Right forelimb (tissue), 1 donor: ENCODE measurements at regions not wholly inside any gene's neighbourhood (a gene's known extent, or its start where the extent isn't known, plus 50 kb on each side); places are given as distances from the start of the nearest gene placed in this dataset.

Experiments
- DNase-seq: peaks from one replicate; pipeline ENCODE4 v3.0.0-alpha.2; 2018

- DNase-seq = no peak
These were observed 167.2 kb downstream of the CAPZA3 start for GRCh38 chr12:18905134-18905533.

GRCh38 chr12:18906395-18906794, 168.5 kb downstream of the CAPZA3 start:
- no peak for DNase-seq

GRCh38 chr12:18907127-18907526, 169.2 kb downstream of the CAPZA3 start:
- DNase-seq = no peak

GRCh38 chr12:18907728-18908127, 169.8 kb downstream of the CAPZA3 start:
- DNase-seq = no peak

- peak; percentile 50 for DNase-seq
These were observed 170.3 kb downstream of the CAPZA3 start for GRCh38 chr12:18908191-18908590.

- DNase-seq = no peak
These were observed 182.1 kb downstream of the CAPZA3 start for GRCh38 chr12:18919871-18920511.

- DNase-seq = no peak
These were observed 184.9 kb downstream of the CAPZA3 start for GRCh38 chr12:18922851-18923250.

- no peak for DNase-seq
These were observed 185.8 kb downstream of the CAPZA3 start for GRCh38 chr12:18923721-18924120.

GRCh38 chr12:18926188-18926587, 188.3 kb downstream of the CAPZA3 start:
- DNase-seq = no peak

- no peak for DNase-seq
These were observed 194.3 kb downstream of the CAPZA3 start for GRCh38 chr12:18932211-18932610.

GRCh38 chr12:18932715-18933114, 194.8 kb downstream of the CAPZA3 start:
- DNase-seq = no peak

- no peak for DNase-seq
These were observed 194.1 kb upstream of the PLEKHA5 start for GRCh38 chr12:18935371-18935965.

GRCh38 chr12:18939051-18939450, 190.5 kb upstream of the PLEKHA5 start:
- no peak for DNase-seq

- DNase-seq = no peak
These were observed 186.9 kb upstream of the PLEKHA5 start for GRCh38 chr12:18942669-18943068.

GRCh38 chr12:18943200-18943599, 186.3 kb upstream of the PLEKHA5 start:
- no peak for DNase-seq

GRCh38 chr12:18946106-18946505, 183.4 kb upstream of the PLEKHA5 start:
- no peak for DNase-seq

GRCh38 chr12:18951218-18951617, 178.3 kb upstream of the PLEKHA5 start:
- DNase-seq = no peak

GRCh38 chr12:18953505-18953904, 176.0 kb upstream of the PLEKHA5 start:
- DNase-seq = no peak

GRCh38 chr12:18955594-18955993, 173.9 kb upstream of the PLEKHA5 start:
- no peak for DNase-seq

- DNase-seq = no peak
These were observed 164.3 kb upstream of the PLEKHA5 start for GRCh38 chr12:18965203-18965602.

- no peak for DNase-seq
These were observed 162.6 kb upstream of the PLEKHA5 start for GRCh38 chr12:18966954-18967353.

- DNase-seq = no peak
These were observed 161.7 kb upstream of the PLEKHA5 start for GRCh38 chr12:18967814-18968213.

- no peak for DNase-seq
These were observed 160.0 kb upstream of the PLEKHA5 start for GRCh38 chr12:18969512-18969911.

GRCh38 chr12:18970603-18971002, 158.9 kb upstream of the PLEKHA5 start:
- DNase-seq = no peak

- DNase-seq = no peak
These were observed 157.6 kb upstream of the PLEKHA5 start for GRCh38 chr12:18971932-18972331.
